HFF-Myc (cell line): ENCODE measurements at regions not wholly inside any gene's neighbourhood (a gene's known extent, or its start where the extent isn't known, plus 50 kb on each side); places are given as distances from the start of the nearest gene placed in this dataset.
"Not testable (repeated sequence)": the region's sequence is repeated elsewhere in the genome, so short reads cannot be mapped to it uniquely, and the experiment has no call there.

Experiments
- DNase-seq: peaks from one replicate; pipeline ENCODE4 v3.0.0-alpha.2; 2011; ENCODE audit warnings: low read depth; ENCODE audit errors: extremely low read depth
- H3K4me3 ChIP-seq: replicated peaks from 2 replicates; pipeline ENCODE4 v1.5.1; 2011; ENCODE audit warnings: low read depth, mild to moderate bottlenecking, control low read depth, low read length
- TF ChIP-seq, protein P1 (sequence below): IDR thresholded peaks from 2 replicates; pipeline ENCODE4 v1.5.1; 2012; ENCODE audit warnings: mild to moderate bottlenecking, low read depth, low read length, control low read depth; ENCODE audit errors: missing control alignments

DNA sequence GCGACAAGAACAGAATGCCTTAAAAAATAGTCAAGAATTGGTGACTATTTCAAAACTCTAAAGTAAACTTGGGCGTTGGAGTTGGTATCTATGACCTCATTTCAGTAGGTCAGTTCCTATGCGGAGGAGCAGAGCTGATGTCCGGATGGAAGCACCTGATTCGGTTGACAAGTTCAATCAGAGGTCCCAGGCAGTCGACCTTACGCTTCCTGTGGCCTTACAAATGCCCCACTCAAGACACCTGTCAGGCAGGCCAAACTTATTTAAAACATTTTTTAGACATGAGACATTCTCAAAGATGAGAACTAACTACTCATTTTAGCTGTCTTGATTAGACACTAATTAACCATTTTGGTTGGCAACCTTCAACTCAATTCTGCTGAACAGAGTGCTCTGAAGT, 137.7 kb upstream of the ADAMTS3 start:
- no peak for DNase-seq
- no peak overlapping the region for H3K4me3 ChIP-seq
- TF ChIP-seq, protein P1, sequence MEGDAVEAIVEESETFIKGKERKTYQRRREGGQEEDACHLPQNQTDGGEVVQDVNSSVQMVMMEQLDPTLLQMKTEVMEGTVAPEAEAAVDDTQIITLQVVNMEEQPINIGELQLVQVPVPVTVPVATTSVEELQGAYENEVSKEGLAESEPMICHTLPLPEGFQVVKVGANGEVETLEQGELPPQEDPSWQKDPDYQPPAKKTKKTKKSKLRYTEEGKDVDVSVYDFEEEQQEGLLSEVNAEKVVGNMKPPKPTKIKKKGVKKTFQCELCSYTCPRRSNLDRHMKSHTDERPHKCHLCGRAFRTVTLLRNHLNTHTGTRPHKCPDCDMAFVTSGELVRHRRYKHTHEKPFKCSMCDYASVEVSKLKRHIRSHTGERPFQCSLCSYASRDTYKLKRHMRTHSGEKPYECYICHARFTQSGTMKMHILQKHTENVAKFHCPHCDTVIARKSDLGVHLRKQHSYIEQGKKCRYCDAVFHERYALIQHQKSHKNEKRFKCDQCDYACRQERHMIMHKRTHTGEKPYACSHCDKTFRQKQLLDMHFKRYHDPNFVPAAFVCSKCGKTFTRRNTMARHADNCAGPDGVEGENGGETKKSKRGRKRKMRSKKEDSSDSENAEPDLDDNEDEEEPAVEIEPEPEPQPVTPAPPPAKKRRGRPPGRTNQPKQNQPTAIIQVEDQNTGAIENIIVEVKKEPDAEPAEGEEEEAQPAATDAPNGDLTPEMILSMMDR, result no peak

DNA sequence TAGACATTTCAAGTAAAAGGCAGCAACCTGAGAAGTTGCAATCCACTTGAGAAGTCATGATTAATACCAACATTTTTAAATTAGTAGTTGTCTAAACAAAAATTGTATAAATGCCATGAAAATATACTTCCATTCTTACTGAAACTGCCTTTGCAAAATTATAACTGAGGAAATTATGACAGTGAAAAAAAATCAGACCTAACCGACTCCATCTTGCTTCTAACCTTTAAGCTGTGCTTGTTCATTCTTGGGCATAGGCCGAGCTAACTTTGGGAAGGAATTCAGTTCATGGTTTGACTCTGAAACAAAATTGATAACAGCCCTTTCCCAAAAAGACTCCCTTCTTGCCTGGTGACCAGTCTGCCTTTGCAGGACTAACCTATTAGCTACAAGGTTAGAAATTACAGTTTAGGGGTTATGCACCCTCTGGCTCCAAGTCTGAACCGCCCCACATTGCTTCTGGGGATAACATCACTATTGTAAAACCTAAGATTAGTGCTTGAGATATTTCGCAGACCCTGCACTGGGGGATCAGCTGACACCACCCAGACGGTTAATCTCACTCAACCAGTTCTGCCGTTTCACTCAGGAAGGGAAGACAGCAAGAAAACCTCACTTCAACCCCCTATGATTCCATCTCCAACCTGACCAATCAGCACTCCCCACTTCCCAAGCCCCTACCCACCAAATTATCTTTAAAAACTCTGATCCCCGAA, 136.1 kb upstream of the ADAMTS3 start:
- DNase-seq, H3K4me3 ChIP-seq: not testable (repeated sequence)

DNA sequence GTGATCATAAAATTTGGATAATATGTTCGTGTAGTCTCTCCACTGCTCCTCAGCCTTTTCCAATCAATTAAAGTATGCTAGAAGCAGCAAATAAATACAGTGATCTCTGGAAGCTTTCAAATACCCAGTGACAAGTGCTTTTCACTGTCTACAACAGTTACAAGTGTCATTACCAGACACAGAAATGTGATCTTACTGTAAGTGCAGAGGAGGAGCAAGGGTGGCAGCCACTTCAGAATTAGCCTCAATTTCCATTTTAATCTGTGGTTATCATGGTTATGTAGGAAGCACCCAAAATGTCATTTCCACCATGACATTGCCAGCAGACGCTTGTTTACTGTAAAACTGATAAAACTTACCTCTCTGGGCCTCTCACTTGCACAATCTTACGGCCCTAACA, 133.9 kb upstream of the ADAMTS3 start:
- TF ChIP-seq, protein P1, result no peak
- H3K4me3 ChIP-seq, result no peak overlapping the region
- no peak for DNase-seq

DNA sequence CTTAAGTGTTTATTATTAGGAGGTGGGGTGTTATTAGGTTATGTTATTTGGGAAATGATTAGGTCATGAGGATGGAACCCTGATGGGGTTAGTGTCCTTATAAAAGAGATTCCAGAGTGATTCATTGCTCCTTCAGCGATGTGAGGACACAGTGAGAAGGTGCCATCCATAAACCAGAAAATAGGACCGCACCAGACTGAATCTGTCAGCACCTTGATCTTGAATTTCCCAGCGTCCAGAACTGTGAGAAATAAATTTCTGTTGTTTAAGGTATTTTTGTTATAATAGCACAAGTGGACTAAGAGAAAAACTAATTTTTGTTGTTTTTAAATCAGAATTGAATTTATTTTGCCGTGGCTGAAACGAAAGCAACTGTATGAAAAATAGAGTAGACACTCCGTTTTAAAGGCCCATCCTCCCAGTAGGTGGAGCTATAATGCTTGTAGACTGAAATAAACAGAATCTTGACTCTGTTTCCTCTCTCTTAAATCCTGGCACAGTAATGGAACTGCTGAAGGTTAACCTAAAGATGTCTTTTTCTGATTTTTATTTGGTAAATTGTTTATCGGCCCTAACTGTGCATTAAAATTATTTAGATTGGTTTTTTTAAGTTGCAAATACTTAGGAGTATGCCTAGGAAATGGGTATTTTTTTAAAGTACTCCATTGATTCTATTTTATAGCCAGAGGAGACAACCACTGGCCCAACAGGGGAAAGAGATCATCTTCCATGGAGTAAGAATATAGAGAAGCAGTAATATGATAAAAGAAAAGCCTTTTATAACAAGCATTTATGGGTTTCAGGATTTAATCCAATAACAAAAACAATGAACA, 133.2 kb upstream of the ADAMTS3 start:
- TF ChIP-seq, protein P1, result peak; percentile 50
- peak; percentile 24 for DNase-seq
- peak overlapping the region; percentile 19; the same call in 1 of the 2 replicates for H3K4me3 ChIP-seq

GRCh38 chr4:72690771-72691170, 121.8 kb upstream of the ADAMTS3 start:
- no peak overlapping the region for H3K4me3 ChIP-seq
- no peak for DNase-seq
- TF ChIP-seq, protein P1, result no peak

GRCh38 chr4:72689923-72690322, 120.9 kb upstream of the ADAMTS3 start:
- no peak for DNase-seq
- no peak overlapping the region for H3K4me3 ChIP-seq
- TF ChIP-seq, protein P1, result no peak

GRCh38 chr4:72686390-72686789, 117.4 kb upstream of the ADAMTS3 start:
- not testable (repeated sequence) for DNase-seq, H3K4me3 ChIP-seq
